ENCODE measurements at regions not wholly inside any gene's neighbourhood (a gene's known extent, or its start where the extent isn't known, plus 50 kb on each side); places are given as distances from the start of the nearest gene placed in this dataset.

- ATAC-seq: peak; percentile 19 to 65 (median 62)
- intact Hi-C loops (cut with DNase I): no loop called here
These were observed 252.5 kb upstream of the TGFBR2 start for GRCh38 chr3:30353711-30354467.

GRCh38 chr3:30354513-30354912 is 251.9 kb upstream of the TGFBR2 start:
- 80% methylated on average over 1 of the region's 1 CpG for WGBS (ENCODE audit: insufficient coverage, low coverage, low lambda C conversion rate, missing lambda C conversion rate)
- Histone ChIP-seq H3K4me3 (no peak overlapping the region), H3K9me3 (no peaks in the 10 kb centered on the region), H3K36me3 (no peaks in the 10 kb centered on the region), H3K27ac (no peak overlapping the region), H3K27me3 (no peaks in the 10 kb centered on the region), H3K4me1 (no peaks in the 10 kb centered on the region)
- intact Hi-C loops (cut with DNase I): no loop called here
- peak in 1 of 4 donors; percentile 16 for ATAC-seq
- TF ChIP-seq CTCF (IDR thresholded peaks at IDR 0.05): no peak
- no peak for TF ChIP-seq POLR2A (IDR thresholded peaks at IDR 0.05)
- no peak for DNase-seq

More at GRCh38 chr3:30353711-30354467, 252.5 kb upstream of the TGFBR2 start:
- Histone ChIP-seq H3K27me3 (no peaks in the 10 kb centered on the region), H3K4me1 (no peaks in the 10 kb centered on the region), H3K36me3 (no peaks in the 10 kb centered on the region), H3K4me3 (no peak overlapping the region), H3K9me3 (no peaks in the 10 kb centered on the region), H3K27ac (no peak overlapping the region)
- DNase-seq: no peak
- WGBS (ENCODE audit: insufficient coverage, low coverage, low lambda C conversion rate, missing lambda C conversion rate): 71% methylated on average over 1 of the region's 1 CpG
- TF ChIP-seq CTCF (IDR thresholded peaks at IDR 0.05): no peak
- no peak for TF ChIP-seq POLR2A (IDR thresholded peaks at IDR 0.05)

GRCh38 chr3:30354972-30355371 is 251.4 kb upstream of the TGFBR2 start:
- no peak for TF ChIP-seq CTCF (IDR thresholded peaks at IDR 0.05)
- no peak for TF ChIP-seq POLR2A (IDR thresholded peaks at IDR 0.05)
- no peak overlapping the region for H3K27ac ChIP-seq
- no peak overlapping the region for H3K4me3 ChIP-seq
- intact Hi-C loops (cut with DNase I): no loop called here
- H3K4me1 ChIP-seq: no peaks in the 10 kb centered on the region
- ATAC-seq: no peak
- H3K9me3 ChIP-seq: no peaks in the 10 kb centered on the region
- no peaks in the 10 kb centered on the region for H3K27me3 ChIP-seq
- 67% methylated on average over 7 of the region's 7 CpGs for WGBS (ENCODE audit: insufficient coverage, low coverage, low lambda C conversion rate, missing lambda C conversion rate)
- no peaks in the 10 kb centered on the region for H3K36me3 ChIP-seq
- no peak for DNase-seq

- no peak for DNase-seq
- WGBS (ENCODE audit: insufficient coverage, low coverage, low lambda C conversion rate, missing lambda C conversion rate): 55% methylated on average over 1 of the region's 1 CpG
- no peak overlapping the region for H3K4me3 ChIP-seq
- H3K27me3 ChIP-seq: no peaks in the 10 kb centered on the region
- H3K4me1 ChIP-seq: no peaks in the 10 kb centered on the region
- no peak for ATAC-seq
- no peak overlapping the region for H3K27ac ChIP-seq
- intact Hi-C loops (cut with DNase I): no loop called here
- no peak for TF ChIP-seq POLR2A (IDR thresholded peaks at IDR 0.05)
- no peak for TF ChIP-seq CTCF (IDR thresholded peaks at IDR 0.05)
- no peaks in the 10 kb centered on the region for H3K9me3 ChIP-seq
- no peaks in the 10 kb centered on the region for H3K36me3 ChIP-seq
These were observed 250.8 kb upstream of the TGFBR2 start for GRCh38 chr3:30355622-30356021.
